ENCODE measurements at regions not wholly inside any gene's neighbourhood (a gene's known extent, or its start where the extent isn't known, plus 50 kb on each side); places are given as distances from the start of the nearest gene placed in this dataset.

DNA sequence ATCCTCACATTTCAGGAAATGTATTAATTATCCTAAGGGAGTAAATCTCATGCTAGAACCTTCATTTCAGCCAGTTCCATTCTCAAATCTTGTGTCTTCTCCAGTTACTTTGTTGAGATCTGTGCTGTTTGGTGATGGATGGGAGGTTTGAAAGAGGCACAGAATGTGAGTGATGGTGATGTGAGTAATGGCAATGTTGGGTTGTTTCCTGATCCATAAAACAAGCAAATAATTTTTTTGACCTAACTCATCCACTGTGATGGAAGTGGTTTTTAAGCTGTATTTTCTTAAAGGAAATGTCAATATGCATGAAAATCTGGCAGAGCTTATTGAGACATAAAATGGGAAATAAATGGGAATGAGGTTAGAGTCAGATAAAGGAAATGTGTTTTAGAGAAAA is 214.7 kb downstream of the CHRM3 start:
- no peak overlapping the region for H3K4me3 Mint-ChIP-seq
- H3K4me1 Mint-ChIP-seq: no peaks in the 10 kb centered on the region
- no peaks in the 10 kb centered on the region for H3K27me3 Mint-ChIP-seq
- H3K27ac Mint-ChIP-seq: no peak overlapping the region
- ATAC-seq (replicated peaks): no peak
- no peaks in the 10 kb centered on the region for H3K36me3 Mint-ChIP-seq (ENCODE audit: low read depth)
- H3K9me3 Mint-ChIP-seq: no peaks in the 10 kb centered on the region

GRCh38 chr1:239603530-239603929 is 217.2 kb downstream of the CHRM3 start:
- Mint-ChIP-seq H3K36me3 (ENCODE audit: low read depth) (no peaks in the 10 kb centered on the region), H3K4me3 (no peak overlapping the region), H3K27ac (no peak overlapping the region), H3K9me3 (no peaks in the 10 kb centered on the region), H3K4me1 (no peaks in the 10 kb centered on the region), H3K27me3 (no peaks in the 10 kb centered on the region)
- no peak for ATAC-seq (replicated peaks)

- Mint-ChIP-seq H3K27me3 (no peaks in the 10 kb centered on the region), H3K36me3 (ENCODE audit: low read depth) (no peaks in the 10 kb centered on the region), H3K4me1 (no peaks in the 10 kb centered on the region), H3K27ac (no peak overlapping the region), H3K9me3 (no peaks in the 10 kb centered on the region), H3K4me3 (no peak overlapping the region)
- ATAC-seq (replicated peaks): no peak
Measured at GRCh38 chr1:239606850-239607400, 220.6 kb downstream of the CHRM3 start.

GRCh38 chr1:239608469-239608868 is 222.1 kb downstream of the CHRM3 start:
- no peaks in the 10 kb centered on the region for H3K9me3 Mint-ChIP-seq
- H3K36me3 Mint-ChIP-seq (ENCODE audit: low read depth): no peaks in the 10 kb centered on the region
- no peaks in the 10 kb centered on the region for H3K4me1 Mint-ChIP-seq
- no peak overlapping the region for H3K27ac Mint-ChIP-seq
- no peak for ATAC-seq (replicated peaks)
- H3K27me3 Mint-ChIP-seq: no peaks in the 10 kb centered on the region
- no peak overlapping the region for H3K4me3 Mint-ChIP-seq

DNA sequence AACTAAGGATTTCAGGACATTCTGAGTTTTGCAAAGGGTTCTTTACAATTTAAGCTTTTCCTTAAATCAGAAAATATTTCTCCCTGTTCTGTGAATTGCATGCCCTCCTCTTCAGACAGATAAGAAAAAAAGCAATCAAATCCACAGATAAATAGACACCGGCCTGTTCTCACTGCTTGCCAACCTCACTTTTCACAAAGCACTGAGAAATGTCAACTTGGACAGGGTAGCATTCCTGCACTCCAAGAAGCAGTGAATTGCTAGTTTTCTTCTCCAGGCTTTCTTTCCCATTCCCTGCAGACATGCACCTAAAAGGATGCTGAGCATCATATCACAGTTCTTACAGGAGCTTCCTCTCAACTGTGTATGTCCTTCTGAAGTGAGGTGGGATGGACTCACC is 226.0 kb downstream of the CHRM3 start:
- H3K36me3 Mint-ChIP-seq (ENCODE audit: low read depth): no peaks in the 10 kb centered on the region
- no peaks in the 10 kb centered on the region for H3K4me1 Mint-ChIP-seq
- no peak overlapping the region for H3K4me3 Mint-ChIP-seq
- H3K27me3 Mint-ChIP-seq: no peaks in the 10 kb centered on the region
- no peaks in the 10 kb centered on the region for H3K9me3 Mint-ChIP-seq
- H3K27ac Mint-ChIP-seq: no peak overlapping the region
- no peak for ATAC-seq (replicated peaks)

DNA sequence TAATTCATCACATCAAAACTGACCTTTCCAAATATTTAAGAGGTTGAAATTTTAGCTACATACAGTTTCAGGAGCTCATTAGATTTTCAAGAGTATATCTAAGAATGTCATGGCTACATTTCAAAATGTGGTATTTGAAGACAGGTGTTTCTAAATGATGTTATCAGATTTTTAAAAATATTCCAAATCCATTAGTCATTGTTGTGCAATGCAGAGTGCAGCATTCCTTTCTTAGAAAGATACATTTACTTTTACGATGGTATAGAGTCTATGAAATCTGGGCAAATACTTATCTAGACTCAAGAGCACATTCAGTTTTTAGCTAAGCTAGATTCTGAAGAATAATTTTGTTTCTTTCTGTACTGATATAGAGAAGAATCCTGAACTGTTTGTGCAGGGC is 230.3 kb downstream of the CHRM3 start:
- Mint-ChIP-seq H3K36me3 (ENCODE audit: low read depth) (no peaks in the 10 kb centered on the region), H3K9me3 (no peaks in the 10 kb centered on the region), H3K27me3 (no peaks in the 10 kb centered on the region), H3K27ac (no peak overlapping the region), H3K4me1 (no peaks in the 10 kb centered on the region), H3K4me3 (no peak overlapping the region)
- ATAC-seq (replicated peaks): no peak

GRCh38 chr1:239617259-239617658 is 230.9 kb downstream of the CHRM3 start:
- no peaks in the 10 kb centered on the region for H3K4me1 Mint-ChIP-seq
- no peak for ATAC-seq (replicated peaks)
- H3K27me3 Mint-ChIP-seq: no peaks in the 10 kb centered on the region
- no peak overlapping the region for H3K4me3 Mint-ChIP-seq
- H3K36me3 Mint-ChIP-seq (ENCODE audit: low read depth): no peaks in the 10 kb centered on the region
- H3K9me3 Mint-ChIP-seq: peaks cover 2% of the 10 kb centered on the region
- H3K27ac Mint-ChIP-seq: no peak overlapping the region

DNA sequence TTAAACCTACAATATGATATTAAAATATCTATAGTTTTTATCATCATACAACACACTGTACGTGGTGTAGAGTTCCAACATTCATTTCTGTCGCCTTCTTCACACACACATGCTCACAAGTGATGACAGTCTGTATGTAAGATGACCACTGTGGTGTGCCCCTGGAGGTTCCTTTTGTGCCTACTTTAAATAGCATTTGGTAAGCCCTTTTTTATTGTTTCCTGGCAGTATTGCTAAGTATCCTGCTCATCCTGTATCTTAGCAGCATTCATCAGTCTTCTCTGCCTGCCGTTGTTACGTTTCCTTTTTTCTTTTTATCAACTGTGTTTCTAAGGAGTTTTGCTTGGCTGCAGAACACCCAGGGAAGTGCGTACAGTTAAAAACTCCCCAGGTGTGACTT is 231.4 kb downstream of the CHRM3 start:
- Mint-ChIP-seq H3K36me3 (ENCODE audit: low read depth) (no peaks in the 10 kb centered on the region), H3K9me3 (peaks cover 5% of the 10 kb centered on the region), H3K4me1 (no peaks in the 10 kb centered on the region), H3K27me3 (no peaks in the 10 kb centered on the region), H3K4me3 (no peak overlapping the region), H3K27ac (no peak overlapping the region)
- no peak for ATAC-seq (replicated peaks)

- peaks cover 5% of the 10 kb centered on the region for H3K9me3 Mint-ChIP-seq
- no peak overlapping the region for H3K4me3 Mint-ChIP-seq
- no peaks in the 10 kb centered on the region for H3K36me3 Mint-ChIP-seq (ENCODE audit: low read depth)
- ATAC-seq (replicated peaks): no peak
- H3K27ac Mint-ChIP-seq: no peak overlapping the region
- no peaks in the 10 kb centered on the region for H3K27me3 Mint-ChIP-seq
- no peaks in the 10 kb centered on the region for H3K4me1 Mint-ChIP-seq
Measured at GRCh38 chr1:239619190-239619589, 232.8 kb downstream of the CHRM3 start.

DNA sequence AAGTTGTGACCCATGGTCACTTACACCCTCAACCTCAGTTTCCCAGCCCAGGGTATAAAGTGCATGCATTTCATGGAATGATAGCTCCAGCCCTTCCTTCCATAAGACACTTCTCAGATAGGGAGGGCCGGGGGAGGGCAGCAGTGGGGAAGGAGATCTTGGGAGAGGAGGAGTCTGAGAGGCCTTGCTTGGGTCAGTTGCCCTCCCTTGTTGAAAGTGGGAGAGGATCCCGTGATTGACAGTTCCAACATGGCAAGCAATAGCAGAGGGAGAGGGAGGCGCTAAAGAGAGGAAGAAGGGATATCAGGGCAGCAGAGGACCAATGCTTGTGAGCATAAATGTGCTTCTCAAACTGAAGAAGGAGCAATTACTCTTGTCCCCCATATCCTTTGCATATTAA is 244.4 kb downstream of the CHRM3 start:
- Mint-ChIP-seq H3K36me3 (ENCODE audit: low read depth) (no peaks in the 10 kb centered on the region), H3K27ac (no peak overlapping the region), H3K4me1 (peaks cover 5% of the 10 kb centered on the region), H3K4me3 (no peak overlapping the region), H3K27me3 (no peaks in the 10 kb centered on the region), H3K9me3 (no peaks in the 10 kb centered on the region)
- no peak for ATAC-seq (replicated peaks)

- H3K4me1 Mint-ChIP-seq: peaks cover 5% of the 10 kb centered on the region
- no peak overlapping the region for H3K27ac Mint-ChIP-seq
- H3K9me3 Mint-ChIP-seq: no peaks in the 10 kb centered on the region
- no peak overlapping the region for H3K4me3 Mint-ChIP-seq
- H3K36me3 Mint-ChIP-seq (ENCODE audit: low read depth): no peaks in the 10 kb centered on the region
- ATAC-seq (replicated peaks): no peak
- no peaks in the 10 kb centered on the region for H3K27me3 Mint-ChIP-seq
Measured at GRCh38 chr1:239633432-239633831, 247.1 kb downstream of the CHRM3 start.

DNA sequence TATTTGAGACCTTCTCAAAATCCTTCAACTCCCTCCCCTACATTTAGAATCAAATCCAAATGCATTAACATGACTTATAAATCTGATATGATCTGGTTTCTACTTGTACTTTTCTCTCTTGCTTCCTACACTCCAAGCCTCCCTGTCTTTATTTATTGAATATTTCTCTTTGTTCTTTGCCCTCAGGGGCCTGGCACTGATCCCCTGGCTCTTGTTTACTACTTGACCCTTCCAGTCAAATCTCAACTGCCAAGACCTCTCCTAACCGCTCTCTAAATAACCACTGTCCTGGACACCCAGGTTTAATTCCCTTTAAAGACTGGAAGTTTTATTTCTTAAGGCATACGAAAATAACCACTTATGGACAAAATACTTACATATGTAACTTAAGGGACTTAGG is 248.9 kb downstream of the CHRM3 start:
- Mint-ChIP-seq H3K27ac (no peak overlapping the region), H3K4me1 (peaks cover 5% of the 10 kb centered on the region), H3K36me3 (ENCODE audit: low read depth) (no peaks in the 10 kb centered on the region), H3K9me3 (no peaks in the 10 kb centered on the region), H3K4me3 (no peak overlapping the region), H3K27me3 (no peaks in the 10 kb centered on the region)
- ATAC-seq (replicated peaks): no peak

- H3K4me3 Mint-ChIP-seq: no peak overlapping the region
- peaks cover 2% of the 10 kb centered on the region for H3K4me1 Mint-ChIP-seq
- H3K36me3 Mint-ChIP-seq (ENCODE audit: low read depth): no peaks in the 10 kb centered on the region
- no peaks in the 10 kb centered on the region for H3K27me3 Mint-ChIP-seq
- ATAC-seq (replicated peaks): no peak
- H3K9me3 Mint-ChIP-seq: no peaks in the 10 kb centered on the region
- H3K27ac Mint-ChIP-seq: no peak overlapping the region
Measured at GRCh38 chr1:239636347-239636746, 250.0 kb downstream of the CHRM3 start.

DNA sequence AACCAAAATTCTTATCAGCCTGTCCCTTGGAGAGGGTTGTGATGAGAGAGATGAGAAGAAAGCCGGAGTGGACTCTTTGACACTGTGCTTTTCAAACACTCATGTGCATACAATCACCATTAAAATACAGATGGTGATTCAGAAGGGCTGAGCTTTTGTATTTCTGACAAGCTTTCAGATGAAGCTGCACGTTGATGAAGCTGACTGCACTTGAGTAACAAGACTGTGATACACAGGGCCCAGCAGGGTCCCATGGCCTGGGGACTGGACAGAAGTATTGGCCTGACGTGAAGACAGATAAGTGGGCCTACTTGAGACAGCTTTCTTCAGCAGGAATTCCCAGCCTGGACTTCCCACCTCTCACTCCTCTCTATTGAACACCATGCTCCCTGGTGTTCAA is 258.2 kb downstream of the CHRM3 start:
- Mint-ChIP-seq H3K4me3 (no peak overlapping the region), H3K9me3 (no peaks in the 10 kb centered on the region), H3K27ac (no peak overlapping the region), H3K27me3 (no peaks in the 10 kb centered on the region), H3K36me3 (ENCODE audit: low read depth) (no peaks in the 10 kb centered on the region), H3K4me1 (no peaks in the 10 kb centered on the region)
- no peak for ATAC-seq (replicated peaks)

- no peaks in the 10 kb centered on the region for H3K9me3 Mint-ChIP-seq
- H3K27ac Mint-ChIP-seq: no peak overlapping the region
- H3K36me3 Mint-ChIP-seq (ENCODE audit: low read depth): no peaks in the 10 kb centered on the region
- H3K4me1 Mint-ChIP-seq: no peaks in the 10 kb centered on the region
- peak; percentile 34 for ATAC-seq (replicated peaks)
- H3K4me3 Mint-ChIP-seq: no peak overlapping the region
- no peaks in the 10 kb centered on the region for H3K27me3 Mint-ChIP-seq
Measured at GRCh38 chr1:239647045-239647444, 260.7 kb downstream of the CHRM3 start.

- H3K9me3 Mint-ChIP-seq: no peaks in the 10 kb centered on the region
- H3K27ac Mint-ChIP-seq: no peak overlapping the region
- ATAC-seq (replicated peaks): peak; percentile 21
- H3K4me1 Mint-ChIP-seq: no peaks in the 10 kb centered on the region
- no peaks in the 10 kb centered on the region for H3K27me3 Mint-ChIP-seq
- no peak overlapping the region for H3K4me3 Mint-ChIP-seq
- H3K36me3 Mint-ChIP-seq (ENCODE audit: low read depth): no peaks in the 10 kb centered on the region
Measured at GRCh38 chr1:239647964-239648632, 261.7 kb downstream of the CHRM3 start.
